ENCODE measurements at regions not wholly inside any gene's neighbourhood (a gene's known extent, or its start where the extent isn't known, plus 50 kb on each side); places are given as distances from the start of the nearest gene placed in this dataset.

DNA sequence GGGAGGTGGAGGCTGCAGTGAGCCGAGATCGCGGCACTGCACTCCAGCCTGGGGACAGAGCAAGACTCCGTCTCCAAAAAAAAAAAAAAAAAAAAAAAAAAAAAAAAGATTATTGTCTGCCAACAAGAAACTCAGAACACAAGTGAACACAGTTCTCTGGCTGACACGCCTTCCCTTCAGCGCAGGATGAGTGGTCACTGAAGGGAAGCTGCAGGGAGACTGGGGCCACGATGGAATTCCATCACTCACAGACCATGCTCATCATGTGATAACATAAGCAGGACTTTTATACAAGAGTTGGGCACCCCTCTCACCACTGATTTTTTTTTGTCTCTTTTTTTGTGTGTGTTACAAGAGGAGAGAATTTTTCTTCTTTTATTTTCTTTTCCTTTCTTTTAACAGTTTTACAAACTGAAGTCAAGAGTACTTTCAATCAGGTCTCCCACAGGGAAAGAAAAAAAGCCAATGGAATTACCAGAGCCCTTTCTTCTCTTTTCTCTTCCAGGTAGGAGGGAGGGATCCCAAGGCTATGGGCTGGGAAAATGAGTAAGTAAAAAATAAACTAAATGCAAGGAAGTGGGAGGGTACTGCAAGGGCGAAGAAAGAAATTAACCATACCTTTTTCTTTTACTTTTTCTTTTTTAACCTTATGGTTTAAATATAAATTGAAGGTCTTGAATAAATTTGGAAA lies 435.6 kb downstream of the GPM6A start:
- no peak for DNase-seq (ENCODE audit: low spot score)

GRCh38 chr4:175377203-175377602 lies 434.9 kb downstream of the GPM6A start:
- DNase-seq (ENCODE audit: low spot score): no peak

DNA sequence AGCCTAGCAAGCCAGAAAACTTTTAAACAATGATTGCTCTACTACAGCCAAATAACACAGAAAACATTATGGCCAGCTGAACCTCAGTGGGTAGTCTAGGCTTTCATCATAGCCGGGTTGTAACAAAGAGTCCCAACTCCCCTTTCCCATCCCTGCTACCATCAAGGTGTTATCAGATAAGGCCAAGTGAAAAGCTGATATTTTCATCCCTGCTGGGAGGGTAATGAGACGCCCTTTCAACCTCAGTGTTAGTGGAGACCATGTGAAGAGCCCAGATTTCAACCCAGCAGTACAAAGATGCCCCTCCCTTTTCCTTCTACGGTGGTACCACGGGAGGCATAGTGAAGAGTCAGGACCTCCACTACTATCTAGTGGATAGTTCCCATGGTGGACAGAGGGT lies 433.7 kb downstream of the GPM6A start:
- DNase-seq (ENCODE audit: low spot score): no peak

DNA sequence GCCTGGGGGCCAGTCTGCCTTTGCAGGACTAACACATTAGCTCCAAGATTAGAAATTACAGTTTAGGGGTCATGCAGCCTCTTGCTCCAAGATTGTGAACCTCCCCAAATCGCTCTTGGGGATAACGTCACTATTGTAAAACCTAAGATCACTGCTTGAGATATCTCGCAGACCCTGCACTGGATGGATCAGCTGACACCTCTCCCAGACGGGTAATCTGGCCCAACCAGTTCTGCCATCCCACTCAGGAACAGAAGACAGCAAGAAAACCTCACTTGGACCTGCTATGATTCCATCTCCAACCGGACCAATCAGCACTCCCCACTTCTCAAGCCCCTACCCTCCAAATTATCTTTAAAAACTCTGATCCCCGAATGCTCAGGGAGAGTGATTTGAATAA lies 431.2 kb downstream of the GPM6A start:
- no peak for DNase-seq (ENCODE audit: low spot score)

GRCh38 chr4:175385797-175386196 lies 426.3 kb downstream of the GPM6A start:
- no peak for DNase-seq (ENCODE audit: low spot score)

- no peak for DNase-seq (ENCODE audit: low spot score)
These were observed 425.1 kb downstream of the GPM6A start for GRCh38 chr4:175386776-175387507.

GRCh38 chr4:175394208-175394607 lies 417.9 kb downstream of the GPM6A start:
- no peak for DNase-seq (ENCODE audit: low spot score)

GRCh38 chr4:175405961-175406360 lies 406.1 kb downstream of the GPM6A start:
- DNase-seq (ENCODE audit: low spot score): no peak

DNA sequence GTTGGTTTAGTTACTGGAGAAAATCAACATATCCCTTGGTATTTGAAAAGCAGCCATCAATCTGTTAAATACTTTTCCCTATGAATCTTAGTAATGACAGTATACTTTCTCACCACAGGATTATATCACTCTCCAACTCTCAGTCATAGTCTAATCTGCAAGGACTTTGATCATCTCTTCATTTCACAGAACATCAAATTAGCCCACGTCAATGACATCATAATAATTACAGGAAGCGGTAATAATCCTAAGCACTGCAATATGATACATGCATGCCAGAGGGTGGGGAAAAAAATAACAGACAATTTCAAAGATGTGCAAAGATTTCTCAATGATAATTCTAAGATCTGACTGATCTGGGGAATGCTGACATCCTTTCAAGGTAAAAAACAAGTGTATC lies 404.1 kb downstream of the GPM6A start:
- no peak for DNase-seq (ENCODE audit: low spot score)

DNA sequence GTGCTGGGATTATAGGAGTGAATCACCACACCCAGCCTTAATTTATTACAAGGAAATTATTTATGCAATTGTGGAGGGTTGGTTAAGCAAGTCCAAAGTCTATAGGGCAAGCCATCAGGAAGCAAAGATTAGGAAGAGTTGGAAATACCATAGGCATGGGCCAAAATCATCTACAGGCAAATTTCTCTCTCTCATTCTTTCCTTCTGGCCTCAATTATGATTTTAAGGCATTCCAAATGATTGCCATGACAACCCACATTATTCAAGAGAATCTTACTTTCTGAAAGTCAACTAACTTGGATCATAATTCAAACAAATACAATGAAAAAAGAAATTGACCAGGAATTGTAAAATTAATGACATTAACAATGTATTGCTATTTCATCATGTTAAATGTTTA lies 400.8 kb downstream of the GPM6A start:
- no peak for DNase-seq (ENCODE audit: low spot score)

DNA sequence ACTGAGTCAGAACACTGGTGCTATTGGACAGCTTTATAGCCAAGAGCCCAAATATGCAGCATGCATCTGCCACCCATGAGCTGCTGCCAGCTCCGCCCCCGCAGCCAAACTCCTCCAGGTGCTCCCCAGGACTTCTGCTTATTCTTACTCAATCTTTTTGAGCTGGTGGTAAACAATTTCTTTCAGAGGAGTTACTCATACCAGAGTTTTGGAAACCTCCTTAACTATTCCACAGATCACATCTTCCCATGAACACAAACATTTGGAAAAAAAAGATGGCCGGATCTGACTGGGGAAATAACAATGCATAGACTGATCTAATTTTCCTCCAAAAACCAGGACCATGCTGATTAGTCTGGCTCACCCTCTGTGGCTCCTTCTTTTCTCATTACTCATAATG lies 399.9 kb downstream of the GPM6A start:
- DNase-seq (ENCODE audit: low spot score): no peak

DNA sequence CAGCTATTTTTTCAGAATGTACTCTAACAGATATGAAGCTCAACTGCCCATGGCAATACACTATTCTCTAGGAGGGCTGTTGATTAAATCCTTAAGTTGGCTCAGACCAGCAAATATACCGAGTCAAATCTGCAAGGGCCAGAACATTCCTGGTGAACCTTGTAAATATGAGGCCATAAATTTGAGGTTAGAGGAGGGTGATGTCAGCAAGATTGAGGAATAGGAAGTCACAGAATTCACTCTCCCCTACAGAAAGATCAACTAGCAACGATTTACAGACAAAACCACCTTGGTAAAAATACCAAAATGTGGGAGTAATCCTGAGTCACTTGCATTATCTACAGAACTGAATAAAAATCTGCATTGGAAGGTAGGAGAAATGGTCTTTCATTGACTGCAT lies 399.3 kb downstream of the GPM6A start:
- DNase-seq (ENCODE audit: low spot score): no peak

- DNase-seq (ENCODE audit: low spot score): no peak
These were observed 398.5 kb downstream of the GPM6A start for GRCh38 chr4:175413561-175413960.

DNA sequence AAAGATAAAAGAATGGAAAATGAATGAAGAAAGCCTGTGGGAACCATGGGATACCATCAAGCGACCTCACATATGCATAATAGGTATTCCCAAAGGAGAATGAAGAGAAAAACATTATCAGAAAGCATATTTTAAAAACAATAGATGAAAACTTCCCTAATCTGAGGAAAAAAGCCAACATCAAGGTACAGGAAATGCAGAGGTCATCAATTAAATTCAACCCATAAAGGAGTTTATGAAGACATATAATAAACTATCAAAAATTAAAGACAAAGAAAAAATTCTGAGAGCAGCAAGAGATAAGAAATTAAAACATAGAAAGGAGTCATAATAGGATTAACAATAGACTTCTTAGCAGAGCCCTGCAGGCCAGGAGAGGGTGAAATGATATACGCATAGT lies 397.5 kb downstream of the GPM6A start:
- DNase-seq (ENCODE audit: low spot score): no peak

DNA sequence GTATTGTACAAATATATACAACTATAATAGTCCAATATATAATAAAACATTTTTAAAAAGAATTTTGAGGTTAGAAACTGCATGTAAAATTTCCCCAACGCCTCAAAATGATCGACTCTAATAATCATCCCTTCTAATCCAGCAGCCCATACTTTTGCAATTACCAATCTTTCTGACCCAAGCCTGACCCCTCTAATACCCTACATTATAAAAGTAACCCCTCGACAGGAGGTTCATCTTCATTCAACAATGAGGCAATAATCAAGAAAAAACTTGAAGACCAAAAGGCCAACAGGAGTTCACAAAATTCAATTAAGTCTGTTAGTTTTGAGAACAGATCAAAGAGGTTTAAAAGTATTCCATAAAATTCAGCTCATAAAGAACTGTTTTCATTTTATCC lies 393.5 kb downstream of the GPM6A start:
- no peak for DNase-seq (ENCODE audit: low spot score)

DNA sequence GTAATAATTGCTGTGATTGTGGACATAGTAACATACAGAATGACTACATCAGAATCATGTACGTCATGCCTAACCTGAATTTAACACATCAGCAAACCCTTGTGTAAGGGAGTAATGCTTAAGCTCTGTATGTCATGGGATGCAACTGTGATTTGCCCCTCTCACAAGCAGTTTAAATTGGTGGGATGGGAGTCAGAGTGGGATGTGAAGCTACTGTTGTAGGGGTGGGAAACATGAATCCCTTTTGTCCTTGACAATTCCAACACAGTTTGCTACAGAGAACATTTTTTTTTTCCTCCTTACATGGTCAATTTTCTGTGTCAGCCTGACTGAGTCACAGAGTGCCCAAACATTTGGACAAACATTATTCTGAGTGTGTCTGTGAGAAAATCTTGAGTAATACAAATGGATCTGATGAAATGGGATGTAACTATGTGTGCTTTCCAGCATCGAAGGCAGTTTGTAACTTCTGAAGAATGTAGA lies 392.8 kb downstream of the GPM6A start:
- DNase-seq (ENCODE audit: low spot score): no peak

DNA sequence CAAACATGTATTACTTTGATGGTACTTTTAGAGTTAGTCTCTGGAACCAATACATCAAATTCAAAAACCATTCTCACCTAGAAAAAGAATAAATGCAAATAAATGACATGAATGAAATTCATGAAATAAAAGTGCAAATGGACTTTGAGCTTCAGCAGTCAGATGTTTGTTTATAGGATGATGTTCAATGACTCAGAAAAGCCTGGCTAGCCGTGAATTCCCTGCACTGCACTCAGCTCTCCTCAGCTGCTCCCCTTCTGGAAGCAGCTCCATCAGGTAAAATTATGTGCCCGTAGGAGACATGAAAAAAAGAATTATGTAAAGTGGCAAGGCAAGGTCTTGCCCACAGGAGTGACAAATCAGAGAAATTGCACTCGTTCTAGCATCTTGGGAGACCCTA lies 390.6 kb downstream of the GPM6A start:
- DNase-seq (ENCODE audit: low spot score): no peak

GRCh38 chr4:175422331-175422730 lies 389.7 kb downstream of the GPM6A start:
- DNase-seq (ENCODE audit: low spot score): no peak

GRCh38 chr4:175424111-175424510 lies 388.0 kb downstream of the GPM6A start:
- no peak for DNase-seq (ENCODE audit: low spot score)

DNA sequence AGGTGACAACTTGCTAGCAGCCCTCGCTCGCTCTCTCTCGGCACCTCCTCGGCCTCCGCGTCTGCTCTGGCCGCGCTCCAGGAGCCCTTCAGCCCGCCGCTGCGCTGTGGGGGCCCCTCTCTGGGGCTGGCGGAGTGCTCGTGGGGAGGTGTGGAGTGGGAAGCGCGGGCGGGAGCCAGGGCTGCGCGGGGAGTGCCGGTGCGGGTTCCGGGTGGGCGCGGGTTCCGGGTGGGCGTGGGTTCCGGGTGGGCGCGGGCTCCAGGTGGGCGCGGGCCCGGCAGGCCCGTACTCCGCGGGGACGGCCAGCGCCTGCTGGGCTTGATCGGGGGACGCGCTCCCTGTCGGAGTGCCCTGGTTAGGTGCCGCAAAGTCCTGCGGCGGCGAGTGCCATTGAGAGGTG lies 384.3 kb downstream of the GPM6A start:
- DNase-seq (ENCODE audit: low spot score): no peak

DNA sequence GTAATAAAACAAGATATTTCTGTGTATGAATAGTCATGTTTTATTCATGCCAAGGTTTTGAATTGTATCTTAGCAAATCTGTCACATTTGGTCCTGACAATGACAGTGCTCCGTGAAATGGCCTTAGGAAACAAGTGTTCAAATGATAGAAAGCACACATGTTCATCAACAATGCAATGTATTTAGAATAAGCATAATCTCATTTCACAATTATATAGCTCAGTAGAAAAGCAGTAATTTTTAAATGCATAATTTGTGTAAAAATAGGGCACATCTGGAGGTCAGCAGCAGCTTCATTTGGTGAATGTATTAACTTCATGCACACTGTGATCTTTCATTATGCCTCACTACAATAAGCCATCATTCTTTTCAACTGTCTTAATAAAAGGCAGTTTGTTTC lies 380.4 kb downstream of the GPM6A start:
- no peak for DNase-seq (ENCODE audit: low spot score)

DNA sequence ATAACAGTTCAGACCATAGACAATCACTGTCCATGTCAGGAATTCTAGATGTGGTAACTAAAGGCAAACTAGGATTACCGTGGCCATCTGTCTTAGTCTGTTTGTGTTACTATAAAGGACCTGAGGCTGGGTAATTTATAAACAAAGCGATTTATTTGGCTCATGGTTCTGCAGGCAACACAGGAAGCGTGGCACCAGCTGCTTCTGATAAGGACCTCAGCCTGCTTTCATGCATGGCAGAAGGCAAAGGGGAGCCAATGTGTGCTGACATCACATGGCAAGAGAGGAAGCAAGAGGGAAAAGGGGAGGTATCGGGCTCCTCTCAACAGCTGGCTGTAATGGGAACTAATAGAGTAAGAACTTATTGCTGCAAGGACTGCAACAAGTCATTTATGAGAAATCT lies 376.7 kb downstream of the GPM6A start:
- DNase-seq (ENCODE audit: low spot score): no peak

DNA sequence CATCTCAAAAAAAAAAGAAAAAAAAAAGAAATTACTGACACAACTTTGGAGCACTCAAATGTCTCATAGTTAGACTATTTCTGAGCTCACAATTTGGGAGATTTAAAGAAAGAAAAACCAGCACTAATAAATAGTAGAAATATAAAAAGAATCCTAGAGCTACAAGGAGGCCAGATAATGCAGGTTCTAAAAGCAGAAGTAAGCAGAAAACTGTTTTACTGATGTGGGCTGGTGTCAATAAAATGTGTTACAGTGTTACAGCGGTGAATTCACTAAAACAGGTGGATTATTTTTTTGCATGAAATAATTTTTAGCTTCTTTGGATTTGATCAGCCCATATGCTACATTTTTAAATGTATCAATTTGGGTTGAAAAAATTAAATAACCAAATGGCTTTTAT lies 375.9 kb downstream of the GPM6A start:
- no peak for DNase-seq (ENCODE audit: low spot score)

GRCh38 chr4:175440786-175441185 lies 371.3 kb downstream of the GPM6A start:
- no peak for DNase-seq (ENCODE audit: low spot score)
